Naive thymus-derived CD4-positive, alpha-beta T cell (primary cell): ENCODE measurements at regions not wholly inside any gene's neighbourhood (a gene's known extent, or its start where the extent isn't known, plus 50 kb on each side); places are given as distances from the start of the nearest gene placed in this dataset.
"Not testable (repeated sequence)": the region's sequence is repeated elsewhere in the genome, so short reads cannot be mapped to it uniquely, and the experiment has no call there.

Source experiments
- ATAC-seq: fragments of 150-1000 bp; cut with Tn5 transposase; 2 replicates; pipeline ENCODE4 v1.10.0; 2021; ENCODE audit warnings: mild to moderate bottlenecking, moderate library complexity
- CTCF ChIA-PET: fragments of 350-600 bp; sonication (Branson Sonifier 250); formaldehyde crosslinking; loops from one replicate; lab custom pipeline; 2021; ENCODE audit warnings: antibody characterized with exemption; lab: Charles Lee
- POLR2A ChIA-PET: fragments of 350-600 bp; sonication (Branson Sonifier 250); formaldehyde crosslinking; loops from one replicate; lab custom pipeline; 2021; ENCODE audit warnings: antibody characterized with exemption, inconsistent platforms; lab: Charles Lee
- DNase-seq, 9 donors: peaks; one replicate each; pipeline versions ENCODE4 v3.0.0 to v3.0.0-alpha.2; 2020 to 2022; ENCODE audit warnings: mixed read lengths in 1 of 9
- H3K27ac ChIP-seq: one replicate; pipeline ENCODE4 v1.7.0; 2013; ENCODE audit warnings: mild to moderate bottlenecking, low read depth, low read length, moderate library complexity
- H3K27me3 ChIP-seq, 2 donors: one replicate each; pipeline ENCODE4 v1.7.0; 2013; ENCODE audit warnings: low read length in 2 of 2, mild to moderate bottlenecking in 2 of 2, moderate library complexity in 2 of 2; ENCODE audit not compliant: control insufficient read depth in 2 of 2, insufficient read depth in 2 of 2
- H3K36me3 ChIP-seq, 3 experiments: 1 replicate in 2 of 3; 2 replicates in 1 of 3; pipeline ENCODE4 v1.7.0; 2013; ENCODE audit warnings: low read length in 3 of 3, mild to moderate bottlenecking in 3 of 3, moderate library complexity in 1 of 3; ENCODE audit not compliant: insufficient read depth in 3 of 3, control insufficient read depth in 2 of 3
- H3K4me1 ChIP-seq, 2 donors: one replicate each; pipeline ENCODE4 v1.7.0; 2013; ENCODE audit warnings: low read length in 2 of 2, mild to moderate bottlenecking in 2 of 2, moderate library complexity in 1 of 2; ENCODE audit not compliant: control insufficient read depth in 2 of 2, insufficient read depth in 2 of 2
- H3K4me3 ChIP-seq: 2 replicates; pipeline ENCODE4 v1.7.0; 2013; ENCODE audit warnings: mild to moderate bottlenecking, low read length
- H3K9me3 ChIP-seq, 3 experiments: 1 replicate in 2 of 3; 2 replicates in 1 of 3; pipeline ENCODE4 v1.7.0; 2013; ENCODE audit warnings: low read length in 3 of 3; ENCODE audit not compliant: control insufficient read depth in 2 of 3
- H3K27ac Mint-ChIP-seq, 9 donors: one replicate each; pipeline ENCODE4 v1.8.0; 2020 to 2022; ENCODE audit warnings: mixed read lengths in 9 of 9, mild to moderate bottlenecking in 8 of 9, moderate library complexity in 5 of 9, inconsistent platforms in 2 of 9
- H3K27me3 Mint-ChIP-seq, 5 donors: one replicate each; pipeline ENCODE4 v1.8.0; 2021 to 2022; ENCODE audit warnings: mixed read lengths in 5 of 5, mild to moderate bottlenecking in 1 of 5
- H3K36me3 Mint-ChIP-seq, 5 donors: one replicate each; pipeline ENCODE4 v1.8.0; 2020 to 2022; ENCODE audit warnings: mixed read lengths in 5 of 5, mild to moderate bottlenecking in 3 of 5, inconsistent platforms in 1 of 5
- H3K4me1 Mint-ChIP-seq, 7 donors: one replicate each; pipeline ENCODE4 v1.8.0; 2020 to 2022; ENCODE audit warnings: mixed read lengths in 7 of 7, mild to moderate bottlenecking in 3 of 7, inconsistent platforms in 1 of 7
- H3K4me3 Mint-ChIP-seq, 10 donors: one replicate each; pipeline ENCODE4 v1.8.0; 2020 to 2022; ENCODE audit warnings: mild to moderate bottlenecking in 10 of 10, mixed read lengths in 10 of 10, moderate library complexity in 6 of 10, inconsistent platforms in 2 of 10
- H3K9me3 Mint-ChIP-seq, 11 donors: one replicate each; pipeline ENCODE4 v1.8.0; 2020 to 2022; ENCODE audit warnings: mixed read lengths in 11 of 11, mild to moderate bottlenecking in 4 of 11, inconsistent platforms in 1 of 11, moderate library complexity in 1 of 11
- intact Hi-C, 2 donors: fragments of 100-400 bp; cut with micrococcal nuclease; formaldehyde crosslinking; loops; one replicate each; pipeline ENCODE4 v1.15.1; 2023

DNA sequence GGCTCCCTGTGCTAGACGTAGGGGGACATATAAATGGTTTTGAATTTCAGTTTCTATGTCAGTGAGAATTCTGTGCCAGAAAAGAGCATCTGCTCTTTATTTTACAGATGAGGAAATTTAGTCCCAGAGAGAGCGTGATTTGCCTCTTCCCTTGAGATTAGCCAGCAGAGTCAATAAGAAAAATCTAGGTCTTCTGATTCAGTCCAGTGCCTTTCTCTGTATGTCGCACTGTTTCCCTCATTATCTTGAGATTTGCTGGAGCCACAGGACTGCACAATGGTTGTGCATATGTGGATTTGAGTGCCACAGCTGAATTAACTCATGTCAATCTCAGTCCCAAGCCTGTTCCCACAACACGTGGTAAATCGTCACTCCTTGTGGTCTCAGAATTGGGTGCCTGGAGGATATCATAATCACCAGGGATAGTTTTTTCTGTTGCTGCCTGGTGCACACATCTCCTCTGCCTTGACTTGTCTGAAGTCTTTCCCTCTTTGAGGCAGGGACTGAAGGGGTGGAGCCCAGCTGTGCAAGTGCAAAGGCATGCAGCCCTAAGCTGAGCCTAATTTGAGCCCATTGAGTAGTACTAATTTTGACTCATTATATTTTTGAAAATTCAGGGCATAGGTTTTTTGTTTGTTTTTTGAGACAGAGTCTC, 276.7 kb downstream of the SOX4 start:
- Histone ChIP-seq H3K27ac (no peak overlapping the region), H3K4me1 (no peaks in the 10 kb centered on the region), H3K27me3 (no peaks in the 10 kb centered on the region), H3K36me3 (no peaks in the 10 kb centered on the region), H3K4me3 (no peak overlapping the region), H3K9me3 (no peaks in the 10 kb centered on the region)
- Mint-ChIP-seq H3K36me3 (peaks cover 0 to 7% (median 0%) of the 10 kb centered on the region in 5 donors), H3K4me1 (peaks cover 0 to 11% (median 0%) of the 10 kb centered on the region in 7 donors), H3K9me3 (peaks cover 0 to 3% (median 0%) of the 10 kb centered on the region in 11 donors), H3K4me3 (no peak overlapping the region), H3K27ac (no peak overlapping the region), H3K27me3 (peaks cover 0 to 8% (median 0%) of the 10 kb centered on the region in 5 donors)
- CTCF ChIA-PET = no interaction called here
- intact Hi-C loops = no loop called here
- no peak for ATAC-seq
- POLR2A ChIA-PET = no interaction called here
- no peak for DNase-seq

DNA sequence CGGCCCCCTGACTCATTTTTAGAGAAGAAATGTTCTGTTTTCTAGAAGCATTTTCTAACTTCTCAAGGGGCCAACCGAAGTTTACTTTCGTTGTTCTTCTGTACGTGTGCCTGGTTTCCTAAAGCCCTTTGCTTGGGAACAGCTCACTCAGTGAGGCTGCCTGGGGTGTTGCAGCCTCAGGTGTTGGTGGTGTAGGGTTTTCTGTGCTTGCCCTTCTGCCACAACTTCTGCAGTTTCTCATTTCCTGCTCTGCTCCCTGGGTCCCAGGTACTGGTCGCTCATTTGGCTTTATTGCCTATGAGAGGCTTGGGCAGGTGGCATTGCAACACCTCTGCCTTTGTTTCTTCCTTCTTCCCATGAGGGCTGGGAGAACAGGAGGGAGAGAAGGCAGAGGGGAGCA, 278.3 kb downstream of the SOX4 start:
- Mint-ChIP-seq H3K36me3 (peaks cover 0 to 22% (median 0%) of the 10 kb centered on the region in 5 donors), H3K4me3 (no peak overlapping the region), H3K27me3 (peaks cover 0 to 8% (median 0%) of the 10 kb centered on the region in 5 donors), H3K9me3 (peaks cover 0 to 15% (median 2%) of the 10 kb centered on the region in 11 donors), H3K4me1 (peaks cover 0 to 23% (median 7%) of the 10 kb centered on the region in 7 donors), H3K27ac (peak overlapping the region in 1 of 9 donors; percentile 23)
- ChIA-PET CTCF (no interaction called here), POLR2A (no interaction called here)
- ATAC-seq (no peak), DNase-seq (no peak)
- no peaks in the 10 kb centered on the region for H3K36me3 ChIP-seq
- no peaks in the 10 kb centered on the region for H3K4me1 ChIP-seq
- no peak overlapping the region for H3K4me3 ChIP-seq
- intact Hi-C loops = no loop called here
- H3K27me3 ChIP-seq = no peaks in the 10 kb centered on the region
- no peak overlapping the region for H3K27ac ChIP-seq
- no peaks in the 10 kb centered on the region for H3K9me3 ChIP-seq

DNA sequence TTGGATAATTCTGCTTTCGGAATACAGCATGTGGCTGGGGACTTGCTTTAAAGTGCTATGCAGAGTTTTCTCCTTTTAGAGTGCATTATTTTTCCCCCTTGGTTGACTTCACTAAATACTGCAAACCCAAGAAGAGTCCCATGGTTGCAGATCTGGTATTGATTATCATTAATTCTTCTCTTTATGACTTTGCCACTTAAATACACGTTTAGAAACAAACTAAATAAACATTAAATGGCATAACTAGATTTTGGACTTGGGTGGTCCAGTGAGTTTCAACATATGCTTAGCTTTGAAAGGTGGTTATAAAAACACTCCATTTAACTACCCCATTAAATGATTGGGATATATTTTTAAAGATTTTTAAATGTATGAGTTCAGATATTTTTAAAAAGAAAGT, 279.2 kb downstream of the SOX4 start:
- Mint-ChIP-seq H3K27me3 (peaks cover 0 to 8% (median 0%) of the 10 kb centered on the region in 5 donors), H3K36me3 (peaks cover 0 to 29% (median 0%) of the 10 kb centered on the region in 5 donors), H3K9me3 (peaks cover 0 to 24% (median 5%) of the 10 kb centered on the region in 11 donors), H3K4me3 (no peak overlapping the region), H3K27ac (no peak overlapping the region), H3K4me1 (peaks cover 0 to 32% (median 14%) of the 10 kb centered on the region in 7 donors)
- DNase-seq (no peak), ATAC-seq (no peak)
- ChIA-PET POLR2A (no interaction called here), CTCF (no interaction called here)
- intact Hi-C loops = no loop called here
- H3K27ac ChIP-seq = no peak overlapping the region
- no peaks in the 10 kb centered on the region for H3K9me3 ChIP-seq
- no peaks in the 10 kb centered on the region for H3K4me1 ChIP-seq
- no peaks in the 10 kb centered on the region for H3K27me3 ChIP-seq
- no peak overlapping the region for H3K4me3 ChIP-seq
- H3K36me3 ChIP-seq = no peaks in the 10 kb centered on the region

DNA sequence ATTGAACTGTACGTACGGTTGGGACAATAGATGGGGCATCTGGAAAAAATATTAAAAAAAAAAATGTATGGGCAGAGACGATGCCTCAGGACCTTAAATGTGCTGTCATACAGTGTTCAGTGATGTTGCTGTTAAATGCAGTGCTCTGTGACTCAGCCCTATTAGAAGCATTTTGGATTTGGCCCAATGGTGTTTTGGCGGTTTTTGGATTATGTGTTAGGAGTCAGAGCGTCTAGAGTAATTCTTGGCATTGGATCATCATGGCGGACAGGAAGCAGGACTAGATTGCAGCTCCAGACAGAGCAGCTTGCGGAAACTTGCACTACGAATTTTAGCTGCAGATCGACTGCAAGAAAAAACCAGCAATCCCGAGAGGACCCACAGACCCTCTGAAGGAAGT, 280.0 kb downstream of the SOX4 start:
- CTCF ChIA-PET = no interaction called here
- Histone ChIP-seq H3K27me3 (no peaks in the 10 kb centered on the region), H3K9me3 (no peaks in the 10 kb centered on the region), H3K4me1 (no peaks in the 10 kb centered on the region), H3K36me3 (no peaks in the 10 kb centered on the region), H3K4me3 (no peak overlapping the region), H3K27ac (no peak overlapping the region)
- Mint-ChIP-seq H3K27ac (no peak overlapping the region), H3K4me1 (peaks cover 0 to 34% (median 14%) of the 10 kb centered on the region in 7 donors), H3K36me3 (peaks cover 0 to 31% (median 0%) of the 10 kb centered on the region in 5 donors), H3K9me3 (peaks cover 0 to 25% (median 5%) of the 10 kb centered on the region in 11 donors), H3K27me3 (peaks cover 0 to 8% (median 0%) of the 10 kb centered on the region in 5 donors), H3K4me3 (peak overlapping the region in 1 of 10 donors; percentile 45)
- no peak for DNase-seq
- POLR2A ChIA-PET = interaction anchor here (0.5 kb wide), 1 partner anchor 34 kb away, joined by 3 read pairs; no protein-coding TSS in a partner anchor
- no peak for ATAC-seq
- intact Hi-C loops = no loop called here

DNA sequence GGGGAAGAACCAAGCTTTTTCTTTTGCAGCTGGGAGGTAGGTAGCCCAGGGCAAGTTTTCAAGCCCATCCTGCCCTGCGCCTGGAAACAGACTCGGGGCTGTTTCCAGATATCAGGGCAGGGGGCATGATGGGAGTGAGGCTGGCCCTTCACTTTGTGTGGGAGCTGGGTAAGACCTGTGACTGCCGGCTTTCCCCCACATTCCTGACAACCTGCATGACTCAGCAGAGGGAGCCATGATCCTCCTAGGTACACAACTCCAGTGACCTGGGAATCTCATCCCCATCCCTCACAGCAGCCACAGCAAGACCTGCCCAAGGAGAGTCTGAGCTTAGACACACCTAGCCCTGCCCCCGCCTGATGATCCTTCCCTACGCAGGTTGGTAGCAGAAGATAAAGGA, 280.8 kb downstream of the SOX4 start:
- ChIA-PET POLR2A (no interaction called here), CTCF (no interaction called here)
- no peak for ATAC-seq
- H3K4me1 Mint-ChIP-seq = peaks cover 0 to 34% (median 14%) of the 10 kb centered on the region in 7 donors
- peaks cover 0 to 30% (median 6%) of the 10 kb centered on the region in 11 donors for H3K9me3 Mint-ChIP-seq
- H3K27me3 ChIP-seq = no peaks in the 10 kb centered on the region
- no peak for DNase-seq
- peaks cover 0 to 8% (median 0%) of the 10 kb centered on the region in 5 donors for H3K27me3 Mint-ChIP-seq
- H3K4me3 Mint-ChIP-seq = no peak overlapping the region
- no peaks in the 10 kb centered on the region for H3K9me3 ChIP-seq
- H3K4me3 ChIP-seq = no peak overlapping the region
- H3K36me3 ChIP-seq = no peaks in the 10 kb centered on the region
- no peaks in the 10 kb centered on the region for H3K4me1 ChIP-seq
- H3K27ac ChIP-seq = no peak overlapping the region
- intact Hi-C loops = no loop called here
- peaks cover 0 to 36% (median 0%) of the 10 kb centered on the region in 5 donors for H3K36me3 Mint-ChIP-seq
- H3K27ac Mint-ChIP-seq = no peak overlapping the region

DNA sequence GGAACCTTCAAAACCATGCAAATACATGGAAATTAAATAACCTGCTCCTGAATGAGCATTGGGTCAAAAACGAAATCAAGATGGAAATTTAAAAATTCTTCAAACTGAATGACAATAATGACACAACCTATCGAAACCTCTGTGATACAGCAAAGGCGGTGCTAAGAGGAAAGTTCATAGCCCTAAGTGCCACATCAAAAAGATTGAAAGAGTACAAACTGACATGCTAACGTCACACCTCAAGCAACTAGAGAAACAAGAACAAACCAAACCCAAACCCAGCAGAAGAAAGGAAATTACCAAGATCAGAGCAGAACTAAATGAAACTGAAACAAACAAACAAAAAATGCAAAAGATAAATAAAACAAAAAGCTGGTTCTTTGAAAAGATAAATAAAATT, 283.5 kb downstream of the SOX4 start:
- H3K4me1 ChIP-seq, H3K27me3 Mint-ChIP-seq, H3K27ac ChIP-seq, ATAC-seq, H3K36me3 ChIP-seq, H3K4me3 ChIP-seq, H3K27me3 ChIP-seq, POLR2A ChIA-PET, H3K9me3 ChIP-seq, CTCF ChIA-PET: not testable (repeated sequence)
- Mint-ChIP-seq H3K4me1 (peaks cover 0 to 36% (median 14%) of the 10 kb centered on the region in 7 donors), H3K36me3 (peaks cover 0 to 55% (median 0%) of the 10 kb centered on the region in 5 donors), H3K4me3 (peak overlapping the region in 8 of 10 donors; percentile 1 to 64 (median 44)), H3K27ac (peak overlapping the region in 8 of 9 donors; percentile 33 to 92 (median 81)), H3K9me3 (peaks cover 0 to 42% (median 6%) of the 10 kb centered on the region in 11 donors)
- intact Hi-C loops = loop anchor here in 1 of 2 donors (2.0 kb wide), 2 partner anchors 38 to 50 kb away; no protein-coding TSS in a partner anchor
- DNase-seq = peak in 7 of 9 donors; percentile 16 to 77 (median 49)
